Cardiac muscle cell (in vitro differentiated cells and primary cell): ENCODE measurements at regions not wholly inside any gene's neighbourhood (a gene's known extent, or its start where the extent isn't known, plus 50 kb on each side); places are given as distances from the start of the nearest gene placed in this dataset.

ENCODE experiments used
- DNase-seq, 2 donors: peaks; one replicate each; pipeline versions ENCODE4 v3.0.0 to v3.0.0-alpha.2; 2010 to 2017; ENCODE audit warnings: low read depth in 1 of 2, low spot score in 1 of 2
- H3K27ac ChIP-seq: fragments of 200-600 bp; sonication (generic); 2 replicates; pipeline ENCODE4 v1.5.1; 2016
- H3K27me3 ChIP-seq: fragments of 200-600 bp; sonication (generic); 2 replicates; pipeline ENCODE4 v1.6.0; 2016; ENCODE audit warnings: control low read depth
- H3K36me3 ChIP-seq: fragments of 200-600 bp; sonication (generic); 2 replicates; pipeline ENCODE4 v1.5.1; 2016; ENCODE audit warnings: control low read depth
- H3K4me1 ChIP-seq: fragments of 200-600 bp; sonication (generic); 2 replicates; pipeline ENCODE4 v1.8.1; 2017; ENCODE audit warnings: low read depth, mild to moderate bottlenecking, mixed run types
- H3K4me3 ChIP-seq: fragments of 200-600 bp; sonication (generic); 2 replicates; pipeline ENCODE4 v1.5.1; 2016; ENCODE audit warnings: mild to moderate bottlenecking
- H3K9me3 ChIP-seq: fragments of 200-600 bp; sonication (generic); 2 replicates; pipeline ENCODE4 v1.5.1; 2017; ENCODE audit warnings: low read depth, mild to moderate bottlenecking, control low read depth
- TF ChIP-seq, protein P1 (sequence below): IDR thresholded peaks from 2 replicates; pipeline ENCODE4 v1.5.1; 2012; ENCODE audit warnings: low read depth, mild to moderate bottlenecking, low read length

DNA sequence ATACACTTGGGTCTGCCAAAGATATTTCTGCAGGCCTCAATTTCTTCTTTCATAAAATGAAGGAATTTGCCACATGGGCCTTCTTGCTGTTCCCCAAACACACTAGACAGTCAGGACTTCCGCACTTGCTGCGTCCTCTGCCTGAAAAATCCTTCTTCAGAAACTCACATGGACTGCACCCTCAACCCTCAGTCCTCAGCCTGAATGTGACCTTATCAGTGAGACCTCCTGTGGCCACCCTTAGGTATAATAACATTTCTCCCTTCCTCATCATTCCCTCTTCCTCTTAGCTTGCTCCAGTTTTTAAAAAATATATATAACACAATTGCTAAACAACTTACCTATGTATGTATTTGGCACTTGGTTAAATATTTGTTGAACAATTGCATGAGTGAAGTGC lies 257.5 kb downstream of the MFSD1 start:
- peaks cover 5% of the 10 kb centered on the region for H3K4me1 ChIP-seq
- H3K9me3 ChIP-seq: no peaks in the 10 kb centered on the region
- H3K27ac ChIP-seq: no peak overlapping the region
- no peaks in the 10 kb centered on the region for H3K36me3 ChIP-seq
- no peak for DNase-seq
- H3K4me3 ChIP-seq: no peak overlapping the region
- no peaks in the 10 kb centered on the region for H3K27me3 ChIP-seq
- TF ChIP-seq, protein P1, sequence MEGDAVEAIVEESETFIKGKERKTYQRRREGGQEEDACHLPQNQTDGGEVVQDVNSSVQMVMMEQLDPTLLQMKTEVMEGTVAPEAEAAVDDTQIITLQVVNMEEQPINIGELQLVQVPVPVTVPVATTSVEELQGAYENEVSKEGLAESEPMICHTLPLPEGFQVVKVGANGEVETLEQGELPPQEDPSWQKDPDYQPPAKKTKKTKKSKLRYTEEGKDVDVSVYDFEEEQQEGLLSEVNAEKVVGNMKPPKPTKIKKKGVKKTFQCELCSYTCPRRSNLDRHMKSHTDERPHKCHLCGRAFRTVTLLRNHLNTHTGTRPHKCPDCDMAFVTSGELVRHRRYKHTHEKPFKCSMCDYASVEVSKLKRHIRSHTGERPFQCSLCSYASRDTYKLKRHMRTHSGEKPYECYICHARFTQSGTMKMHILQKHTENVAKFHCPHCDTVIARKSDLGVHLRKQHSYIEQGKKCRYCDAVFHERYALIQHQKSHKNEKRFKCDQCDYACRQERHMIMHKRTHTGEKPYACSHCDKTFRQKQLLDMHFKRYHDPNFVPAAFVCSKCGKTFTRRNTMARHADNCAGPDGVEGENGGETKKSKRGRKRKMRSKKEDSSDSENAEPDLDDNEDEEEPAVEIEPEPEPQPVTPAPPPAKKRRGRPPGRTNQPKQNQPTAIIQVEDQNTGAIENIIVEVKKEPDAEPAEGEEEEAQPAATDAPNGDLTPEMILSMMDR: no peak

DNA sequence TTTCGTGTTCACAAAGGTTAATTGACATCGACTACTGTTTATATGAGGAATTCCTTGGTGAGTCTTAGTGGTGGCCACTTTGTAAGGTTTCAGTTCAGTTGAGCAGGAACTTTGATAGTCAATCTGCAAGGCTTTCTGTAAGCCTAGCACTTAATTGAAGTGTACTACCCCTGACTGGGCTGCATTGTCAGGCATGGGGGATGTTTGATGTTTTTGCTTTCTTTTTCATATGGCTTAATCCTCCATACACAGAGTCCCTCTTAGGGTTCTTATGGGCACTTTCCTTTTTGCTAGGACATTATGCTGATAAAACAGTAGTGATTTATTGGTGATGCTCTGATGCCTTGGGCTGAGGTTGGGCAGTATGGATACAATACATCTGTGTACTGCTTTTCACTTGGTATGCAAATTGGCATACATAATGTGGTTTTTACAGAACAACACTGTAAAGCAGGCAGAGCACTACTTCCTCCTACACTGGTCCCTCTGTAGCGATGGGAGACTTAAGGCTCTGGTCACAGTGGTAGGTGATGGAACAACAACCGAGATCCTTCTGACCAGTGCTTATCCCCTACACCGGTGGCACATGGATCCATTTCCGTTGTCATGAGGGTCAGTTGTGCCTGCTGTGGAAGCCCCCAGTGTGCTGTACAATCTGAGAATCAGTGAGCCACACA lies 261.0 kb downstream of the MFSD1 start:
- Histone ChIP-seq H3K27ac (no peak overlapping the region), H3K9me3 (no peaks in the 10 kb centered on the region), H3K36me3 (no peaks in the 10 kb centered on the region), H3K4me3 (no peak overlapping the region), H3K27me3 (no peaks in the 10 kb centered on the region), H3K4me1 (peaks cover 11% of the 10 kb centered on the region)
- DNase-seq: no peak
- TF ChIP-seq, protein P1: no peak

DNA sequence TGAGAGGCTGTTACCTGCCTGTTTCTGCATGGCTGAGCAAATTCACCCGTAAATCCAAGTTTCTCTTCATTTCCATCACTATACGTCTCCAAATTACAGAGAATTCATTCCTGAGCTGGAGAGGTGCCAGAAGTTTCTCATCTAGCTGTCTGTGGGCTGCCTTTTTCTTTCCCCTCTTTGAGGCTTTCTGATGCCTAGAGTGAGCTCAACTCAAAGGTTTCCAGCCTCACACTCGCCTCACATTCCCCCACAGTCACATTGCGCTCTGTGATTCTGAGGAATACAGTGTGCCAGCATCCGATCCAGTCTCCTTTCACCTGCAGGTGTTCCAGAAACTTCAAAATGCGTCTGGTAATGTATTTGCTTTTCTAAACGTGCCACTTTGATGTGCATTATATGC lies 267.2 kb downstream of the MFSD1 start, which contains the start of gene IQCJ:
IQCJ (plus strand) TSS at position 229 of the 400 bp plus-strand sequence.
- no peak within 1 kb of the TSS for H3K27ac ChIP-seq
- no peaks in the 10 kb centered on the region for H3K9me3 ChIP-seq
- H3K36me3 ChIP-seq: no peaks in the 10 kb centered on the region
- H3K4me3 ChIP-seq: no peak within 1 kb of the TSS
- no peaks in the 10 kb centered on the region for H3K27me3 ChIP-seq
- no peak for DNase-seq
- H3K4me1 ChIP-seq: peaks cover 9% of the 10 kb centered on the region
- TF ChIP-seq, protein P1: no peak

DNA sequence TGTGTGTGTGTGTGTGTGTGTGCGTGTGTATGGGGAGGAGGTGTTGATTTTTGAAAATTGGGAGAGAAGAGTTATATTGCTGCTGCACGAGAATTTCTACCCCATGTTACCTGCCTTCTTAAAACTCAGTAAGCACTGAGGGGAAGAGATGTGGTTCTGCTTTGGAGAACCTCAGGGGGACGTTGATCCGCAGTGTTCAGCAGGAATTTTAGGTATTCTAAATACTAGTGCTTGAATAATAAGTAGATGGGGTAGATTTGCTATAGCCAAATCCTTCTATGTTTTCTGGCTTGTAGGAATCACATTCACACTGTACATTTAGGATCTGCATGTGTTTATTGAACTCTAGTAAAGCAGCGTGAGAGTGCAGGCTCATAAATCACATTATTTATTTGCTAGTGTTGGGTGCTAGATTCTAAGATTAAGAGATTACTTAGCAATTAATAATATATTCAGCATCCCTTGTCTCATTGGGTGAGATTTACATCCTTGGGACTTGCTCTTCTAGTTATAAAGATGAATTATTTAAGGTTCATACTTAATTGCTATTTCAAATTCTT lies 268.1 kb downstream of the MFSD1 start:
- no peak overlapping the region for H3K4me3 ChIP-seq
- TF ChIP-seq, protein P1: no peak
- no peaks in the 10 kb centered on the region for H3K9me3 ChIP-seq
- H3K4me1 ChIP-seq: peaks cover under 1% of the 10 kb centered on the region
- no peak overlapping the region for H3K27ac ChIP-seq
- H3K27me3 ChIP-seq: no peaks in the 10 kb centered on the region
- no peaks in the 10 kb centered on the region for H3K36me3 ChIP-seq
- no peak for DNase-seq

DNA sequence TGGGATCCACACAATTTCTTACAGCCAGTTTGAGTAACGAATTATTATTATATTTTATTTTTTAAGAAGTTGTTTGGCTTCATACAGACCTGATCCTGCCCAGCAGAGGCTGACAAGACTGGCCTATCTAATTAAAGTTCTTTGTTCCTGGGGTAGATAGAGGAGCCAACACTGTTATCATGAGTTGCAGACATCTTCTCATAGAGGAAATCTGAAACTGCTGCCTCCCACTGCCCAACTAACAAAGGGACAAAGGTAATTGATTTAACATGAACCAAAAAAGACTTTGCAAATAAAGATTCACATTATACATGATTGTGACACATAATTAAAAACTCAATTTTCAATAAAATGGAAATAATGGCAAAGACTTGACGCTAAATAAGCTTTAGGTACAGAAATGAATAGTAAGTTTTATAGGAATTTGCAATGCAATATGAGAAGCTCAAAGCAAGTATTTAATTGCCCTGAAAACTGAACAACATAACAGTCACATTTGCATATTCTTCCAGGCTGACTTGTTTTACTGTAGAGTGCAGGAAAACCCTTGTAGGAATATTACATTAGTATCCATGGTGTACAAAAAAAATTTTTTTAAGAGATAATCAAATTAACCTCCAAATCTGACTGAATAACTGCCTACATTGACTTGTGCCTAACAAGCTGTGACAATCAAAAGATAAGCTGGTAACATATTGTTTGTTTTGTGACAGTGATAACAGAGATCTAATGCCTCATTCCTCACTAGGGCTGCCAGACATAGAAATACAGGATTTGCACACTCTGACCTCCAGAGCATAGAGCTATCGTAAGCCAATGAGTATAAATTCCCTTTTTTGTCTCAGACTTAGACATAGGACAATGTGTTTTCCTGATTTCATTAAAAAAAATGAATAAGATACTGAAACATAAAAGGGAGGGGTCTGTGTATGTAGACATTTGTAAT lies 273.2 kb downstream of the MFSD1 start:
- H3K9me3 ChIP-seq: no peaks in the 10 kb centered on the region
- no peak for DNase-seq
- H3K27ac ChIP-seq: no peak overlapping the region
- TF ChIP-seq, protein P1: no peak
- no peaks in the 10 kb centered on the region for H3K27me3 ChIP-seq
- no peak overlapping the region for H3K4me3 ChIP-seq
- no peaks in the 10 kb centered on the region for H3K36me3 ChIP-seq
- H3K4me1 ChIP-seq: no peaks in the 10 kb centered on the region
